Neural progenitor cell (in vitro differentiated cells): ENCODE measurements at regions not wholly inside any gene's neighbourhood (a gene's known extent, or its start where the extent isn't known, plus 50 kb on each side); places are given as distances from the start of the nearest gene placed in this dataset.

Experiments
- CTCF ChIP-seq: fragments of 200-600 bp; sonication (generic); IDR thresholded peaks from 2 replicates; pipeline ENCODE4 v1.5.1; 2017; ENCODE audit warnings: antibody characterized with exemption, mild to moderate bottlenecking
- EZH2 ChIP-seq: fragments of 200-600 bp; sonication (generic); IDR thresholded peaks from 2 replicates; pipeline ENCODE4 v1.6.1; 2017; ENCODE audit warnings: antibody characterized with exemption, mild to moderate bottlenecking, moderate library complexity
- EZH2phosphoT487 ChIP-seq: fragments of 200-600 bp; sonication (generic); IDR thresholded peaks from 2 replicates; pipeline ENCODE4 v1.6.1; 2017; ENCODE audit warnings: antibody characterized with exemption

DNA sequence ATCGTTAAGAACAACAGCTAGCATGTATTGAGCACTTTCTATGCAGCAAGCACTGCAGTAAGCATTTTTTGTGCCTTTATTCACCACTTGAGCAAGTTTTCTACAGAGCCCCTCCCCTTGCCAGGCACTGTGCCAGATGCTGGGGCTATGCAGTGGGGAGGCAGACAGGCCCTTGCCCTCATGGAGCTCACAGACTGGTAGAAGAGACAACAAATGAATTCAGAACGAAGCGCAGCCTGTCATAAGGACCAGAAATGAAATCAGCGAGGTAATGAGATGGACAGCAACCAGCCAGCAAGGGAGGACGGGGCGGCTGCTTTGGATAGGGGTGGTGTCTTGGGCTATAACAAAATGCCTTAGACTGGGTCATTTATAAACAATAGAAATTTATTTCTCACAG, 68.8 kb downstream of the C9orf50 start:
- TF ChIP-seq CTCF (no peak), EZH2phosphoT487 (no peak), EZH2 (no peak)
